HG02884 (cell line): ENCODE measurements at regions not wholly inside any gene's neighbourhood (a gene's known extent, or its start where the extent isn't known, plus 50 kb on each side); places are given as distances from the start of the nearest gene placed in this dataset.
"Not testable (repeated sequence)": the region's sequence is repeated elsewhere in the genome, so short reads cannot be mapped to it uniquely, and the experiment has no call there.

Experiments used
- ATAC-seq: cut with Tn5 transposase; IDR thresholded peaks from one replicate; pipeline ENCODE4 v1.9.1; 2021; ENCODE audit warnings: mild to moderate bottlenecking, moderate library complexity; ENCODE audit not compliant: unreplicated experiment

DNA sequence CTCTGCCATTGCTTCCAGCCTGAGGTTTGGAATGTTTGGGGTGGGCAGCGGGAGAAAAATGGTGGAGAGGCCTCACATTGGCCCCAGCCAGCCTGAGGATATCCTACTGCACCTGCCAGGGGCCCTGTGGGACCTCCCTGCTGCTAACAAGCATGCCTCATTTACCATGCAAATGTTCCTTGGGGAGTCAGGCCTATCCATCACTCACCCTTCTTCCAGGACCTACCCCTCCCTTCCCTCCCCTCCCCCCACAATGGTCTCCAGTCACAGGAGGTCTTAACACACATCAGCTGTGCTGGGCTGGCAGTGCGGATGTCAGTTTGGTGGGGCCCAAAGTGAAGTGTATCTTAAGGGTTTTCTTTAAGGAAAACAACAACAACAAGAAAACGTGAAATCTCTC is 139.2 kb downstream of the SHOX start:
- ATAC-seq = no peak

DNA sequence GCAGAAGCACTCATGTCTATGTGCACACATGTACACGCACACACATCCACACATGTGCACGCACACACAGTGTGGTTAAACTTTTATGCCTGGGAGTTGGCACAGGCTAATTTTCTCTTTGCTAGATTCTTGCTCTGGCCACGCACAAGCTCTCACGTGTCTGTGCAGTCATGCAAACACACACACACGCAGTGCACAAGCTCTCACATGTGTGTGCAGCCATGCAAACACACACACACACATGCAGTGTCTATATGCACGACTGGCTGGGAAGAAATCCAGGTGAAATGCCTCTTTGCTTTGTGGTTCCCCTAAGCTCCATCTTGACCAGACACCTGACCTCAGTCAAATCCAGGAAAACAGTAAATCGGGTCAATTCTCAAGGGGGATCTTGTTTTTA is 138.0 kb downstream of the SHOX start:
- ATAC-seq = no peak

DNA sequence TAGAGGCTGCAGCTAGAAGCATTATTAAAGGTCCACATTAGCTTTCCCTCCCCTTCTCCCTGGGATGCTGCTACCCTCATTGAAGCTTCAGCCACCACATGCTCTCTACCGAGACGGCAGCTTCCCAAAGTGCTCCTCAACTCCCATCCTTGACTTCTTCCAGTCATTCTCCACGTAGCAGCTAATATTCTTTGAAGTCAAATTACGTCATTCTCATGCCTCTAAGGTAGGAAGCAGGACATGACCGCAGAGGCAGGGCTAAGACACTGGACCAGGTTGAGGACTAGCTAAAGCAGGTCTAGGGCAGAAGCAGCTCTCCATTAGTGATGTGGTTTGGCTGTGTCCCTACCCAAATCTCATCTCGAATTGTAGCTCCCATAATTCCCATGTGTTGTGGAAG is 128.3 kb downstream of the SHOX start:
- ATAC-seq = no peak

DNA sequence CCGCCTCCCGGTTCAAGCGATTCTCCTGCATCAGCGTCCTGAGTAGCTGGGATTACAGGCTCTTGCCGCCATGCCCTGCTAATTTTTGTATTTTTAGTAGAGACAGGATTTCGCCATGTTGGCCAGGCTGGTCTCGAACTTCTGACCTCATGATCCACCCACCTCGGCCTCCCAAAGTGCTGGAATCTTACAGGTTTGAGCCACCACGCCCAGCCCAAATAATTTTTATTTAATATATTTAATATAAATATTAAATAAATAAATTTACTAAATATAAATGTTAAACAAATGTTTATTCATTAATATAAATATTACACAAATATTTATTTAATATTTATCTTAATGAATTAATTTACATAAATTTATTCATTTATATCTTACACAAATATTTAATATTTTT is 120.2 kb downstream of the SHOX start:
- ATAC-seq = no peak

DNA sequence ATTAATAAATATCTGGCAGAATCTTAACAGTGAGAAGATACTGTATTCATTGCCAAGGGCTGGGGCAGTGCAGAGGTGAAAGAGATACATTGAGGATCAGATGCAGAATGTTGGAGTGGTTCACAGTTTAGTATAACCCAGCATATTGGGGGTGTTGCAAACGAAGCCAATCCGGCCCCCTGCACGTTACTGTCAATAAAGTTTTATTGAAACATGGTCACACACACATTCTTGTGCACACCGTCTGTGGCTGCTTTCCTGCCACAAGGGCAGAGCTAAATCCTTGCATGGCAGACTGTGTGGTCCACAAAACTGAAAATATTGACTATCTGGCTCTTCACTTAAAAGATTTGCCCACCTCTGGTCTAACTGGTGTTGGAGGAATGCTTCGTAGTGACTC is 119.7 kb downstream of the SHOX start:
- ATAC-seq = no peak

DNA sequence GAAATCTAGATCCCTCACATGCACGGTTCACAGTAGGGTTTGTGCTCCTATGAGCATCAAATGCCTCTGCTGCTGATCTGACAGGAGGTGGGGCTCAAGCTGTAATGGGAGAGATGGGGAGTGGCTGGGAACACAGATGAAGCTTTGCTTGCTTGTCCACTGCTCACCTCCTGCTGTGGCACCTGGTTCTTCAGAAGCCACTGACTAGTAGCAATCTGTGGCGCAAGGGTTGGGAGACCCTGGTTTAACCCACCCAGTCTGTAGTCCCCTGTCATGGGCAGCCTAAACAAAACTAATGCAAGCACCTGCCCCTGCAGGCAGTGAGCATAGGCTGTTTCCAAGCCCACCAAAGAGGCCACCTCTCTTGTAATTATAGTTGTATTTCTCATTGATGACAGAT is 116.6 kb downstream of the SHOX start:
- ATAC-seq = no peak

DNA sequence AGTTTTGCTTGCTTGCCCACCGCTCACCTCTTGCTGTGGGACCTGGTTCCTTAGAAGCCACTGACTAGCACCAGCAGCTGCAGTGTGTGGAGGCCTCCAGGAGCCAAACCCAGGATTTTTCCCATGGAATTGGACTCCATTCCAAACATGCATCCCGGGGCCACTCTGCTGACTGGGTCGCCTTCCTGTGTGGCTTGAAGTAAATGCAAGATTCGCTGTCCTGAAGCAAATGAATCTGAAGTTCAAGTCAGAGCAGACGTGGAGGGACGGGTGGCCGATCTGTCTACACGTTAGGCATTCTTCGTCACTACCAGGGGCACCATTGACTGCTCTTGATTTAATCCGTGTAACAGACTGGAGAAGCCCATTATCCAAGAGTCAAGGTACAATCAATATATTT is 109.0 kb downstream of the SHOX start:
- no peak for ATAC-seq

DNA sequence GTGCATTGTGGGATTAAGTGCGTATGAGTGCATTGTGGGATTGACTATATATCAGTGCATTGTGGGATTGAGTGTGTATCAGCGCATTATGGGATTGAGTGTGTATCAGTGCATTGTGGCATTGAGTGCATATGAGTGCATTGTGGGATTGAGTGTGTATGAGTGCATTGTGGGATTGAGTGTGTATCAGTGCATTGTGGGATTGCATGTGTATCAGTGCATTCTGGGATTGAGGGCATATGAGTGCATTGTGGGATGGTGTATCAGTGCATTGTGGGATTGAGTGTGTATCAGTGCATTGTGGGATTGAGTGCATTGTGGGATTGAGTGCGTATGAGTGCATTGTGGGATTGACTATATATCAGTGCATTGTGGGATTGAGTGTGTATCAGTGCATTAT is 106.4 kb downstream of the SHOX start:
- ATAC-seq = not testable (repeated sequence)

DNA sequence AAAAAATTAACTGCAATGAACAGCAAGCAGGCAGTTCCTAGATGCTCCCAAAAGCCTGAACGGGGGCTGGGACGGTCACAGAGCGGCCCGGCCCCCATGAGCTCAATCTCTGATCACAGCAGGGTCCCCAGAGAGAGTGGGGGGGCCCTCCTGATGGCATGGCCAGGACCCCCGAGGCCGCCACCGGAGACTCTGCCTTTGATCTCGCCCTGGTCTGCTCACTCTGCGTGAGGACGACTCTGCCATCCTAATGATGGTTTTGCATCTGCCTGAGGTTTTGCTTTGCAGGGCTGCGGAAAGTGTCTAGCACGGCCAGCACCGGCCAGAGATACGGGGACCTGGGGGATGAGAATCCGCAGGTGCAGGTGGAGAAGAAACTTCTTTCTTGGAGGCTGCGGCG is 103.8 kb downstream of the SHOX start:
- ATAC-seq = no peak

DNA sequence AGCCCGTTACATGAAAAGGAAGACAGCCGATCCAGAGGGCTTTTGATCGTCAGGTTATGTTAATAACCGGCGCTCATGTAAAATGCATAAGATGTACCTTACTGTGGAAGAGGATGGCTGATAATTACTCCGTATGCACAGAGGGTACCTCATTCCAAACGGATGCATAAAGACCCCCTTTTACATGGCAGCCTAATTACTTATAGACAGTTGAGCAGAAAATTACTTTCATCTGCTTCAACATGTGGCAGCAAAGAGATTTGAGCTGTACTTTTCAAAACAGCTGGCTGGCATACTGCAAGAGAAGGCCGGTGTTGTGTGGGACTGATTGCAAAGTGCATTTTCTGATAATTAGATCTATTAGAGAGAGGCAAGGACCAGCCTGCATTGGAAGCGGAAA is 103.4 kb downstream of the SHOX start:
- ATAC-seq = no peak

DNA sequence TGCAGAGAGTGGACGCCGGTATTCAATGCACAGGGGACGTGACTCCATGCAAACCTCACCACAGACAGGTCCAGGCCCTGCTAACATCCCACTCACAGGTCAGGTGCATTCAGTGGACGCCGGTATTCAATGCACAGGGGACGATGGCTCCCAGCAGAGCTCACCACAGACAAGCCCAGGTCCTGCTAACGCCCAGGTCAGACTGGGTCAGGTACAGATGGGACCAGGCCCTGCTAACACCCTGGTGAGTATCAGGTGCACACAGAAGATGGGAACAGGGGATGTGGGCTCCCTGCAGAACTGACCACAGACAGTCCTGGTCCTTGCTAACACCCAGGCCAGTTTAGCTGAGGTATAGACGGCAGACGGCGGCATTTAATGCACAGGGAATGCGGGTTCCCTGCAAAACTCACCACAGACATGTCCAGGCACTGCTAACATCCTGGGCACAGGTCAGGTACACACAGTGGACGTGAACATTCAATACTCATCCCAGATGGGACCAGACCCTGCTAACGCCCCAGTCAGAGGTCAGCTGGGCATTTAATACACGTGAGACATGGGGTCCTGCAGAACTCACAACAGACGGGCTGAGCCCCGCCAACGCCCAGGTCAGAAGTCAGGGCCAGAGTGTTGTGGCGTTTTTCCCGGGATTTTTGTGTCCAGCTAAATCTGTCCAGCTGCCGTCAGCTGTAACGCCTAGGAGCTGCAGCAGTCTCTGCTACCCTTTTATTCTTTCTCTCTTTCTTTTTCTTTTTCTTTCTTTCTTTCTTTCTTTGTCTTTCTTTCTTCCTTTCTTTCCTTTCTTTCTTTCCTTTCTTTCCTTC is 99.2 kb downstream of the SHOX start:
- ATAC-seq = no peak

DNA sequence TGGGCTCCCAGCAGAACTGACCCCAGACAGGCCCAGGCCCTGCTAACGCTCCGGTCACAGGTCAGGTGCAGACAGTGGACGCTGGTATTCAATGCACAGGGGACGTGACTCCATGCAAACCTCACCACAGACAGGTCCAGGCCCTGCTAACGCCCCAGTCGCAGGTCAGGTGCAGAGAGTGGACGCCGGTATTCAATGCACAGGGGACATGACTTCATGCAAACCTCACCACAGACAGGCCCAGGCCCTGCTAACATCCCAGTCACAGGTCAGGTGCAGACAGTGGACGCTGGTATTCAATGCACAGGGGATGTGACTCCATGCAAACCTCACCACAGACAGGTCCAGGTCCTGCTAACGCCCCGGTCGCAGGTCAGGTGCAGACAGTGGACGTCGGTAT is 98.5 kb downstream of the SHOX start:
- ATAC-seq = not testable (repeated sequence)

DNA sequence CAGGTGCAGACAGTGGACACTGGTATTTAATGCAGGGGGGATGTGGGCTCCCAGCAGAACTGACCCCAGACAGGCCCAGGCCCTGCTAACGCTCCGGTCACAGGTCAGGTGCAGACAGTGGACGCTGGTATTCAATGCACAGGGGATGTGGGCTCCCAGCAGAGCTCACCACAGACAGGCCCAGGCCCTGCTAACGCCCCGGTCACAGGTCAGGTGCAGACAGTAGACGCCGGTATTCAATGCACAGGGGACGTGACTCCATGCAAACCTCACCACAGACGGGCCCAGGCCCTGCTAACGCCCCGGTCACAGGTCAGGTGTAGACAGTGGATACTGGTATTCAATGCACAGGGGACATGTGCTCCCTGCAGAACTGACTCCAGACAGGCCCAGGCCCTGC is 98.0 kb downstream of the SHOX start:
- not testable (repeated sequence) for ATAC-seq

DNA sequence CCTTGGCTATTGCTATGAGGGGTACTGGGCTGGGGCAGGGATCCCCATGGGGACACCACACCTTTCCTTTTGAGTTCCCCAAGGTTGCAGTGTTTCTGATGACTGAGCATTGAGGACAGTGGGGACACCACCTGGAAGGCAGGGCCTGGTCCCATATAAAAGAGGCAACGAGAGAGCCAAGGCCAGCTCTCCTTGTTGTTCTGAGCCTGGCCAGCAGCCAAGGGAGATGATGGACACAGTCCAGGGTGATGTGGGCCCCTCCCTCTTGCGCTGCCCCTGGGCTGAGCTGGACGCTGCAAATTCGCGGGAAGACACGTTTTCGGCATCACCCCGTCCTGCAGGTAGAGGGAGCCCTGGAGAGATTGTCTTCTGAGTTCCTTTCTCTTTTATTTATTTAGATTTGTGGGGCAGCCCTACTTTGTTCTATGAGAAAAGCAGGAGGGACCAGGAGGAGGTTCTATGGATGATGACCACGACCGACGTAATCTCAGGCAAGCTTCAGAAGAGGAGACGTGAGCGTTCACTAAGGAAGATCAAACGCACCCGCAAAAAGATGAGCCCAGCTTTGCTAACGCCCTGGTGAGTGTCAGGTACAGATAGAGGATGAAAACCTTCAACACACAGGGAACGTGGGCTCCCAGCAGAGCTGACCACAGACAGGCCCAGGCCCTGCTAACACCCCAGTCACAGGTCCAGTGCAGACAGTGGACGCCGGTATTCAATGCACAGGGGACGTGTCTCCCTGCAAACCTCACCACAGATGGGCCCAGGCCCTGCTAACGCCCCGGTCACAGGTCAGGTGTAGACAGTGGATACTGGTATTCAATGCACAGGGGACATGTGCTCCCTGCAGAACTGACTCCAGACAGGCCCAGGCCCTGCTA is 97.4 kb downstream of the SHOX start:
- ATAC-seq = no peak

DNA sequence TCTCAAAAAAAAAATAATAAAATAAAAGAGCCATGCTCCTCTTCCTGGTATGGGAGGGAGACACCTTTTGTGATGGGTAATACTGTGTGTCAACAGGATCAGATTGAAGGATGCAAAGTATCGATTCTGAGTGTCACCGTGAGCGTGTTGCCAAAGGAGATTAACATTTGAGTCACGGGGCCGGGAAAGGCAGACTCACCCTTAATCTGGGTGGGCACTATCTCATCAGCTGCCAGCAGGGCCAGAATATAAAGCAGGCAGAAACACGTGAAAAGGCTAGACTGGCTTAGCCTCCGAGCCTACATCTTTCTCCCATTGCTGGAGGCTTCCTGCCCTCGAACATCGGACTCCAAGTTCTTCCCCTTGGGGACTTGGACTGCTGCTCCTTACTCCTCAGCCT is 95.4 kb downstream of the SHOX start:
- ATAC-seq = no peak

DNA sequence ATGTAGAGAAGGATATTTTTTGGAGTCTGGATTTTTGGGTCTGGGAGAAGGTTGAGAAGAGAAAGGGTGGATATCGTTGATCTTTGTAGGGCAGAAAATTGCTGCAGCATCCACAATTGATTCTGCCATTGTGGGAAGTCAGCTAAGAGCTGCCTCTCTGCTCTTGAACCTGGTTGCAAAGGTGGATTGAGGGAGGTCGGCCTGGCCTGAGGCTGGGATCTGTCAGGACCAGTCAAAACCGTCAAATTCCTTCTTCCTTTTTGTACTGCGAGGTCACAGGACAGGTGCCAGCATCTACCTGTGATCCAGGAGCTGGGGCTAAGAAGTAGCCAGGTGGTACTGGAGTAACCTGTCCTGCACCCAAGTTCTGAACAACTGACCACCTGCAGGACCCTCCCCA is 93.7 kb downstream of the SHOX start:
- no peak for ATAC-seq

DNA sequence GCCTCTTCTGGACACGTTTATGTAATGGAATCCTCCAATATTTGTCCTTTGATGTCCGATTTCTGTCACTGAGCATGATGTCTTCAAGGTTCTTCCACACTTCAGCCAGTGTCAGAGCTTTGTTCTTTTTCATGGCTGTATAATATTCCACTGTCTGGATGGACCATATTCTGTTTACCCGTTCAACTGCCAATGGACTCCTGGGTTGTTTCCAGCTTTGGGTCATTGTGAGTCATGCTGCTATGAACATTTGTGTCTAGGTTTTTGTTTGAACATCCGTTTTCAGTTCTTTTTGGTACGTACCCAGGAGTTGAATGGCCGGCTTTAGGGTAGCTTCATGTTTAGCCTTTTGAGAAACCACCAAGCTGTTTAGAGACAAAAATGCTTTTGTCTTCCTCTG is 93.2 kb downstream of the SHOX start:
- no peak for ATAC-seq

DNA sequence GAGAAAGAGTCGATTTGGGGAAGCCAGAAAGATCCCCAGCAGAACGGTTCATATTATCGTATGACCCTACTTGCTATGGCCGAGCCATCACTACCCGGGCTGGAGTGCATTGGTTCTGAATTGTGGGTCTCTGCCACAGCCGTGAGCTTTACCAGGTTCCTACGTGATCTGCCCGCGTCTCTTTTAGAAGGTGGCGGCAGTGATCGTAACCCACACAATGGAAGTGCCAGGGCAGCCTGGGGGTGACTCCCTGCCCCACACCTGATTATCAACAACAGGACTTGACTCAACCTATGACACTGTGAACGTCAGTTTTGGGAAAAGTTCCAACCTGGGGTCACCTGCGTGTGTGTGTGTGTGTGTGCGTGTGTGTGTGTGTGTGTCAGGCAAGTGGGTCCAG is 90.8 kb downstream of the SHOX start:
- no peak for ATAC-seq

DNA sequence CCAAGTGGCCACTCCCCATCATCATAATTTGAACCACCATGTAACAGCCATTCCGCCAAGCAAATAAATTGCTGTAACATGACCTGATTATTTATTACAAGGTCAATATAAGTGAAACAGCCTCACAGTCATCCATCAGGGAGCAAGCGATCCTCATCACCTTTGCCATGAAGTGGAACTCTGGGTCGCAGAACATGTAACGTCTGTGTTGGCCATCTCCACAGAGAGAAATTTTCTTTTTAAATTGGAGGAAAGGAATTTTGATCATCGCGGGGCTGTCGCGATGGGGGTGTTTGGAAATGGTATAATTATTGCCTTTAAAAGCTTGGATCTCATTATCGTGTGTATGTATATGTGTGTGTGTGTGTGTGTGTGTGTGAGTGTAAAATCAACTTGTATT is 90.2 kb downstream of the SHOX start:
- ATAC-seq = no peak

DNA sequence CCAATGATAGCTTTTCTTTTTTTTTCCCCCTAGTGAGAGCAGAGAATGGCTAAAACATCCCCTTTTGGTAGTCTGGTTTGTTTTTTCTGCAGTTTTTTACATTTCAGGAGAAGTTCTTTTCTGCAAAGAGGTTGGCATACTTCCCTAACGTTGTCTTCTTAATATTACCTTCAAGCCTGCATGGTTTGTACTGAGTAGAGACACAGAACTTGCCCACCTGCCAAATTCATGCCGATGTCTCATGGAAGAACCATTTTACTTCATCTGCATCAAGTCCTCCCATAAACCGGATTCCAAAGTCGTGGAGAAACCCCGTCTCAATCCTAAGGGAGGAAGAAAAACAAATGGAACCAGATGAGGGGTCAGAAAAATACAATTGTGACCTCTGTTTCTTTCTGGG is 89.7 kb downstream of the SHOX start:
- ATAC-seq = no peak

DNA sequence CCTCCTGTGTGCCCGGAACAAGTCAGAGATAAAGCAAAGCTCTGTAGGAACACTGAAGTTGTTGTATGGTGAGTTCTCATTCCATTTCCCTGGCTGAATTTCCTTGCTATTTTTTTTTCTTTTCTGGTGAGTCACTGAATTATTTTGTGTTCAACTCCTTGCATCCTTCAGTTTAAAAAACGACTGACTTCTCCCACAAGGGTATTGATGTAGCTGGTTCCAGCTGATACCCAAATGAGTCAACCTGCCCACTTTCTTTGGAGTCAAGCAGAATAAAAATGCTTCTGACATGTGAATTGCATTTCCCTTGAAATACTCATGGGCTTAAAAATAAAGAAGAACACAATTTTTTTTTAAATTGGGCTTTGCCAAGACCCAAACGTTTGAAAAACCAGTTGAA is 85.5 kb downstream of the SHOX start:
- ATAC-seq = no peak

DNA sequence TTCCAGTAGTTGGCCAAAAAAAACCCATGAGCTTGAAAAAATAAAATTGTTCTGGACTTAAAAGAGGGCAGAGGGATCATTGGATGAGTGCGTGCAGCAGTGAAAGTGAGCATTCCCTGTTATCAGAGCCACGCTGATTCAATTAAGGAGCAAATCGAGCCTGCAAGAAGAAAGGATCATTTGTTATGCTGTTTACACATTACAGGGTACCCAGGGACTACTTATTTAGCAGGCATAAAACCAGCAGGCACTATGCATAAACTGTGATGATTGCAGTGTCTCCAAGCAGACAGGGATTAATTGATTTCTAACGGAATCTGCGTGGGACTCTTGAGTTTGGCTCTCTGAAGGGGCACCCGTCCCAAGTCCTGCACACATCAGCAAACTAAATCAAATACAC is 83.5 kb downstream of the SHOX start:
- ATAC-seq = no peak
